Forelimb muscle (tissue), 1 donor: ENCODE measurements at regions not wholly inside any gene's neighbourhood (a gene's known extent, or its start where the extent isn't known, plus 50 kb on each side); places are given as distances from the start of the nearest gene placed in this dataset.

Source experiments
- DNase-seq: peaks from one replicate; pipeline ENCODE4 v3.0.0-alpha.2; 2013; ENCODE audit warnings: low read depth

GRCh38 chr3:168517249-168518071, 421.7 kb upstream of the GOLIM4 start:
- DNase-seq = no peak

- DNase-seq = no peak
Measured at GRCh38 chr3:168514252-168514651, 418.5 kb upstream of the GOLIM4 start.

GRCh38 chr3:168512802-168513201, 417.1 kb upstream of the GOLIM4 start:
- DNase-seq = no peak

- DNase-seq = no peak
Measured at GRCh38 chr3:168511428-168512014, 415.8 kb upstream of the GOLIM4 start.

GRCh38 chr3:168506589-168506988, 410.9 kb upstream of the GOLIM4 start:
- no peak for DNase-seq

- DNase-seq = no peak
Measured at GRCh38 chr3:168501570-168501969, 405.8 kb upstream of the GOLIM4 start.

GRCh38 chr3:168498194-168498593, 402.5 kb upstream of the GOLIM4 start:
- DNase-seq = no peak

GRCh38 chr3:168497741-168498140, 402.0 kb upstream of the GOLIM4 start:
- DNase-seq = no peak

GRCh38 chr3:168497183-168497582, 401.5 kb upstream of the GOLIM4 start:
- no peak for DNase-seq

- DNase-seq = no peak
Measured at GRCh38 chr3:168495932-168496331, 400.2 kb upstream of the GOLIM4 start.

GRCh38 chr3:168495270-168495669, 399.5 kb upstream of the GOLIM4 start:
- no peak for DNase-seq

- DNase-seq = no peak
Measured at GRCh38 chr3:168493412-168494205, 397.9 kb upstream of the GOLIM4 start.

- DNase-seq = no peak
Measured at GRCh38 chr3:168490981-168491380, 395.3 kb upstream of the GOLIM4 start.

GRCh38 chr3:168489301-168489700, 393.6 kb upstream of the GOLIM4 start:
- no peak for DNase-seq

GRCh38 chr3:168485936-168486335, 390.2 kb upstream of the GOLIM4 start:
- DNase-seq = no peak

- no peak for DNase-seq
Measured at GRCh38 chr3:168476360-168476980, 380.7 kb upstream of the GOLIM4 start.

- no peak for DNase-seq
Measured at GRCh38 chr3:168475704-168476103, 380.0 kb upstream of the GOLIM4 start.

GRCh38 chr3:168473334-168473890, 377.7 kb upstream of the GOLIM4 start:
- no peak for DNase-seq

- no peak for DNase-seq
Measured at GRCh38 chr3:168472783-168473182, 377.1 kb upstream of the GOLIM4 start.

- no peak for DNase-seq
Measured at GRCh38 chr3:168470380-168470779, 374.7 kb upstream of the GOLIM4 start.

- no peak for DNase-seq
Measured at GRCh38 chr3:168469436-168469835, 373.7 kb upstream of the GOLIM4 start.
